NCI-H345 treated with DMSO at 0.1 percent for 48 hours (cell line): ENCODE measurements at regions not wholly inside any gene's neighbourhood (a gene's known extent, or its start where the extent isn't known, plus 50 kb on each side); places are given as distances from the start of the nearest gene placed in this dataset.

ENCODE experiments used
- DNase-seq: peaks from one replicate; lab custom pipeline; 2025; ENCODE audit not compliant: unreplicated experiment; lab: John Stamatoyannopoulos, UW

DNA sequence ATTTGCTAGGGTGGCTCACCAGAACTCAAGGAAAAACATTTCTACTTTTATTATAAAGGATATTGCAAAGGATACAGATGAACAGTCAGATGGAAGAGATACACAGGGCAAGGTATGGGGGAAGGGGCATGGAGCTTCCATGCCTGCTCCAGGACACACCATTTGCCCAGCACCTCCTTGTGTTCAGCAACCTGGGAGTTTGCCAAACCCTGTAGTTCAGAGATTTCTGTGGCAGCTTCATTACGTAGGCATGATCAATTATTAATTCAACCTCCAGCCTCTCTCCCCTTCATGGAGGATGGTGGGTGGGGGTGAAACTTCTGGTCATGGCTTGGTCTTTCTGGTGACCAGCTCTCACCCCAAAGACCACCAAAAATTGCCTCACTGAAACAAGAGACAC lies 353.9 kb upstream of the THBS1 start:
- no peak for DNase-seq

DNA sequence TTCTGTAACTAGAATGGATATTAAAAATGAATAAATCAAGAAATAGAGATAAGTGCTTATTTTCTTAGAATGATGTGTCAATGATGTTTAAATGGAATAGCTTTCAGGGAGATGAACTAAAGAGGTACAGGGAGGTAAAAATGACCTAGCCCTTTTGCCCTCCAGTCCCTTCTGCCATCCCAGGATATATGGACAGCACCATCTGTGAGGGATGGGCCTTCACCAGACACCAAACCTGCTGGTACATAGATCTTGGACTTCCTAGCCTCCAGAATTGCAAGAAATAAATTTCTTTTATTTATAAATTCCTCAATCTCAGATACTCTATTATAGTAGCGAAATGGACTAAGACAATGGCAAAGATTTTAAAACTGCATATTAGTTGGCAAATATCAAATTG lies 352.0 kb upstream of the THBS1 start:
- DNase-seq = no peak

GRCh38 chr15:39230205-39230907 lies 350.5 kb upstream of the THBS1 start:
- DNase-seq = no peak

- no peak for DNase-seq
These were observed 350.0 kb upstream of the THBS1 start for GRCh38 chr15:39230908-39231285.

DNA sequence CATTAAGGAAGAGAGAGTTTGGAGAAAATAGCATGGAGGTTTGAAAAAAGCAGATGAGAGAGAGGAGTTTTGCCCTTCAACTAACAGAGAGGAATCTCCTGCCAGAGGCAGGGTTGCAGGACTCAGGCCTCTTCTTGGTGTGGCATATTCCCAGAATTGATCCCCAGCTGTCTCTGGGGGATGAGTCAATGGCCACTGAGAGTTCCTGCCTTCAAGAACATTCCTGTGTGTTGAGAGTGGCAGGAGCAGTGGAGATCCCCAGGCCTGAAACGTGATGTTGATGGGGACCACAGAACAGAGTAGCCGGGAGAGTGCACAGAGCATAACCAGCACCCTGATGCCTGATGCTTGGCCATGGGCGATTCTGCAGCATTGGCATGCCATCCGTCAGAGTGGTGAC lies 348.4 kb upstream of the THBS1 start:
- DNase-seq = no peak

DNA sequence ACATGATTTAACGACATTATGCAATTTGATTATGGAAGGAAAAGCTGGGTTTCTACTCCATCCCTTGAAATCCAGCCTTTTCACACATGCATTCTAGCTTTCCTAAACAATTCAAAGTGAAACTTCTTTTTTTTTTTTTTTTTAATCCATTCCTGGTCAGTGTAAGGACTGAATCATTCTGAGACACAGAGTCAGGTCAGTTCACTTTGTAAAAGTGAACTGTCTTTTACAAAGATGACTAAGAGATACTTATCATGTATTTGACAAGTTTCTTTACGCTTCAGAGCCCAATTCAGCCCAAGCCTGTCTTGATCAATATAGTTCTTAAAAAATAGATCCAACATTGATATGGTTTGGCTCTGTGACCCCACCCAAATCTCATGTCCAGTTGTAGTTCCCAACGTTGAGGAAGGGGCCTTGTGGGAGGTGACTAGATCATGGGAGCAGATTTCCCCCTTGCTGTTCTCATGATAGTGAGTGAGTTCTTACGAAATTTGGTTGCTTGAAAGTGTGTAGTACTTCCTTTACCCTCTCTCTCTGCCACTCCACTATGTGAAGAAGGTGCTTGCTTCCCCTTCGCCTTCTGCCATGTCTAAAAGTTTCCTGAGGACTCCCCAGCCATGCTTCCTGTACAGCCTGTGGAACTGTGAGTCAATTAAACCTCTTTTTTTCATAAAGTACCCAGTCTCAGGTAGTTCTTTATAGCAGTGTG lies 345.6 kb upstream of the THBS1 start:
- DNase-seq = no peak

- DNase-seq = no peak
These were observed 344.5 kb upstream of the THBS1 start for GRCh38 chr15:39236375-39236774.

DNA sequence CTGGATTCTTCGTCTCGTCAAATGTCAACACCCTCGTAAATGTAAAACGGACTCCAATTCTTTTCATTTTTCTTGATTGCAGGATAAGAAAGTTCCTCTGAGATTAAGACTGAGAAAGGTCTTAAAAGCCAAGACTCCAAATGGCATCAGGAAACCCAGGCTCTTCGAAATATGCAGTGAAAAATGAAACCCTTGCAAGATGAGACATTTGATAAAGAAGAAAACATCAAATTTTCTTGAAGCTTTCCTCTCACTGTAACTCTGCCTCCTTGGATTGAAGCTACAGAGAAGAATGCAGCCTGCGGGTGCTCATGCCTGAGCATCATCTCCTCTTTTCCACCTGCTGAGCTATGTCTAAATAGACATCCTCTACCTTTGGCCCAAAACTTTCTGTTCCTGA lies 342.4 kb upstream of the THBS1 start:
- DNase-seq = no peak

DNA sequence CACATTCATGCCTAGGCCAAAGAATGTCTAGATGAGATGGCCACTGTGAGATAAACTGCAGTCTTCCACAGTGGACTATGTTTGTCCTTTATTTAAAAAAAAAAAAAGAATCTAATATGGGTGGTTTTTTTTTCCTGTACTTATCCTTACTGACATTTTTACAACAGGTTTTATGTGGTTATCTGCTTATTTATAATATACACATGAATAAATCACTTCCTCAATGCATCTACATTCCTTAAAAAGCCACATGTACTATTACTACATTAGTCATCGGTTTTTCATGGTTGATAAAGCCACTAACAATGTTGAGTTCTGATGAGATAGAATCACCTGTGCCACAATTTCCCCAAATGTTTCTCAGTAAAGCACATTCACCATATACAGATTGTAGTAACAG lies 341.3 kb upstream of the THBS1 start:
- no peak for DNase-seq

DNA sequence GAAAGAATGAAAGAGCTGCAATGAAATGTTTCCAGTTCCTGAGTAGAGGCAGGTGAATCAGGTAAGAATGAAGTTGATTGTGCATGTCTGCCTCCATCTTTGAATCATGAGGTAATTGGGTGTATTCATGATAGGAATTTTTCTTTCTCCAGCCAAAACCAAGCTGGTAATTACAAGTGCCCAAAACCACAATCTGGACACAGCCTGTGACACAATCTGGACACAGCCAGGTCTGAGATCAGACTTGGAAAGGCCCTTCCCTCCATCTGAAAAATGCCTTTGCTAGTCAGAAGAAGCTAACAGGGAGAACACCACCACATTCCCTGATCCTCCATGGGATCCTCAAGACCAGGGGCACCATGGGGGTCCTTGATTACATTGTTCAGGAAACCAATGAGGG lies 338.5 kb upstream of the THBS1 start:
- DNase-seq = no peak

GRCh38 chr15:39243396-39243795 lies 337.5 kb upstream of the THBS1 start:
- no peak for DNase-seq

- no peak for DNase-seq
These were observed 336.1 kb upstream of the THBS1 start for GRCh38 chr15:39244776-39245175.

DNA sequence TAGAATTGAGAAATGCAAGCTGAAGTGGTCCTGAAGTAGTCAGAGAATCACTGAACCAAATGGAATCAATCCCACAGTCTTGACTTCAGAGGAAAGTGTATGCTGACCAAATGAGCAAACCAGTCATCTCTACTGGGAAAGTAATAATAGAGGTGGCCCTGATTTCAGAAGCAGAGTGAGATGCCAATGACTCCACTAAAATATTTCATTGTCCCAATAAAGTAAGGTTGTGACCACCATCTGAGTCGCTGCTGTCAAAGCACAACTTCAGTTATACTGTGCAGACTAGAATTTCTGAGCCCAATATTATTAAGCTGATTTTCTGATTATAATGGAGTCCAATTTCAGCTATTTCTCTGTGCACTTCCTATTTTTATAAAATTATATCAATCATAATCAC lies 334.4 kb upstream of the THBS1 start:
- DNase-seq = no peak

DNA sequence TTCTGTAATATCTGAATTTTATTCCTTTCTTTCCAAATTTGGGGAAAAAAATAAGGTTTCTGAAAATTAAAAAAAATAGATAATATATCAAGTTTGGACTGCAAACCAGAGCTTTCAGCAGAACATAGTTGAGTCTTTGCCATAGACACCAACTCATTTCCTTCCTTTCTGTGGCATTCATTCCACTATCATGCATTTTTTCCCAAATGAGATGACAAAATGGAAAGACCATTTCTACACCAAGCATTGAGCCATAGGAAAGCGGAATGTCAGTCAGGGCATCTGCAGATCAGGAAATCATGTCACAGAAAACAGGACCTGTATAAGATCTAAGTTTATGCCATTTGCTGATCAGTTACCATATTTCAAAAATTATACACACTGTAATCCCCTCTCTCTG lies 333.3 kb upstream of the THBS1 start:
- DNase-seq = no peak

GRCh38 chr15:39248204-39248603 lies 332.7 kb upstream of the THBS1 start:
- no peak for DNase-seq

DNA sequence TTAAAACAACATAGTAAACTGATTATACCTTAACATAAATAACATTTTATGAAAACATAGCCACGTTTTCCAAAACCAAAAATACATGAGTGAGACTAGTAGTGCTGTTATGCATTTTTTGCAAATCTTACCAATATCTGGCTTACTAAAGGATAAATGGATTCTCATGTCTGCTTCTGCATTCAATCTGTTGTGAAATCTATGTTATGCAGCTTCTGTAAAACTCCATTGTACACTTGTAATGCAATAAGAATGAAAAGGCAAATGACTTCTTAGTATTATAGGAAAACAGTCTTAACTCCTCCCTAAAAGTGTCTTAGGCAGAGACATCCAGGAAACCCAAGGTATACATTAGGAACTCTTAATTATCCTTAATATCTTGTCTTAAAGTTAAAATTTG lies 330.9 kb upstream of the THBS1 start:
- no peak for DNase-seq

- no peak for DNase-seq
These were observed 330.3 kb upstream of the THBS1 start for GRCh38 chr15:39250460-39251186.

DNA sequence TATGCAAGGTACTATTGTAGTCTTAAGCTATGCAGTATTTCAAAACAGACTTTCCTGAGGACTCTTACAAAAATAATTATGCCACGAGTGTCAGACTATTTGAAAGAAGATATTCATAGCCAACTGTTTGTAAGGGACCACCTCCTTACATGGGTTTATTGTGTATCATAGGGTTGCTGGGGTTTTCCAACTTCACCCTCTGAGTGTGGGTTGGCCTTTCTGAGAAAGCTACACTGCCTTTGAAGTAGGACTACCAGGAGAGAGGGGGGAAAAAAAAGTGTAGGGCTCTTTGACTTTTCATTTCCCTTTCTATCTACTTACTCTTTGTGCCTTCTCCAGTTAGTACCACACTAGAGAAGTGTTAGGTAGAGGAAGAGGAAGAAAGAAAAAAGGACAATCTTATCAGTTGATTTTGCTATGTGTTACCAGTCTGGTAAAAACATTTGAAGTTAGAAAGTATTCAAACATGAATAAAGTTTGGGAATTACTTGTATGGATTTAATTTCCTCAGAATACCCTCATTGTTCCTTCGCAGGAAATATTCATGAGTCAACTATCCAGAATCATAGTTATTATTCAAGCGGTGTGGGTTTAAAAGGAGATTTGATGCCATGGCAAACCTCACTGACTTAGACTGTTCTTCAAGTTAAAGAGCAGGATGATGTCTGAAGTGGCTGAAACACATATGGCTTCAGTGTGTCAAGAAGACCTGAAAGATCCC lies 329.3 kb upstream of the THBS1 start:
- DNase-seq = no peak

- DNase-seq = no peak
These were observed 328.8 kb upstream of the THBS1 start for GRCh38 chr15:39252134-39252470.

GRCh38 chr15:39253552-39253951 lies 327.3 kb upstream of the THBS1 start:
- no peak for DNase-seq

- no peak for DNase-seq
These were observed 326.7 kb upstream of the THBS1 start for GRCh38 chr15:39254181-39254580.

DNA sequence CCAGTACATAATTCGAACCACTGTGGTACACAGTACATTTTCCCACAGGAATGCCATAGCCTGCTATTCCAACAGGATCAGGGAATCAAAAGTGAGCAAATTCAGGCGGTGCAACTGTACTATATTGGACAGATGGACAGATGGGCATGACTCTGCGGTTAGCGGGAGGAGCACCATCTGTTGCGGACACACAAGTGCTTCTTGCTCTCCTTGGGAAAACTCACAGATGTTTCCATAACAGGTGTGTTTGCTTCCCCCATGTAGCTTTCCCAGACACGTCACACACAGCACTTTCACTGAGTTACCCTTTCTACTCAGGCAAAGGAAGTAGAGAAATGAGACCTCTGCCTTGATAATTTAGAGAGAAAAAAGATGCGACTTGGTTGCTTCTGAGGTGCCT lies 325.1 kb upstream of the THBS1 start:
- no peak for DNase-seq
